NCI-H2196 treated with DMSO at 0.1 percent for 48 hours (cell line): ENCODE measurements at regions not wholly inside any gene's neighbourhood (a gene's known extent, or its start where the extent isn't known, plus 50 kb on each side); places are given as distances from the start of the nearest gene placed in this dataset.
"Not testable (repeated sequence)": the region's sequence is repeated elsewhere in the genome, so short reads cannot be mapped to it uniquely, and the experiment has no call there.

Experiments
- DNase-seq: peaks from one replicate; lab custom pipeline; 2025; ENCODE audit not compliant: unreplicated experiment; lab: John Stamatoyannopoulos, UW

DNA sequence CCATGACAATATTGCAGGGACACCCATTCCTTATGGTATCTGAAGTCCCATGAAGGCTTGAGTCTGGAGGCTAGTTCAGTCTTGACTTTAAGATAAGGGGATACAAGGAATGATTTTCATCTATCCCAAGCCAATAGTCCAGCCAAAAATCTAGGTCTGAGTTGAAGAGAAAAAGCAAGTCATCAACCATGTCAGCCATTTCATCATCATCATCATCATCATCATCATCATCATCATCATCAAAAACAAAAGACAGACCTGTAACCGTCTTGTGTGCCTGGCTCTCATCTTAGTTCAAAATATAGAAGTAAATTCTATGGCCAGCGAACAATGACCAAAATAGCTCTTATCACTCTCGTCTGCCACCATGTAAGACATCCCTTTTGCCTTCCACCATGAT is 59.5 kb upstream of the FAM90A26 start:
- not testable (repeated sequence) for DNase-seq

DNA sequence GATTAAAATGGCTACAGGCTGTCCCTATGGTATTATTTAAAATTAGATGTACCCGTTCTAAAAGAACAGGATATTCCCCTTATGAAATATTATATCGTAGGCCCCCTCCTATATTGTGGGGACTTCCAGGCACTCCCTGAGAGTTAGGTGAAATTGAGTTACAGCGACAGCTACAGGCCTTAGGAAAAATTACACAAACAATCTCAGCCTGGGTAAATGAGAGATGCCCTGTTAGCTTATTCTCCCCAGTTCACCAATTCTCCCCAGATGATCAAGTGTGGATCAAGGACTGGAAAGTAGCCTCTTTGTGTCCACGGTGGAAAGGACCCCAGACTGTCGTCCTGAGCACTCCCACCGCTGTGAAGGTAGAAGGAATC is 67.1 kb upstream of the FAM90A26 start:
- DNase-seq, result not testable (repeated sequence)

DNA sequence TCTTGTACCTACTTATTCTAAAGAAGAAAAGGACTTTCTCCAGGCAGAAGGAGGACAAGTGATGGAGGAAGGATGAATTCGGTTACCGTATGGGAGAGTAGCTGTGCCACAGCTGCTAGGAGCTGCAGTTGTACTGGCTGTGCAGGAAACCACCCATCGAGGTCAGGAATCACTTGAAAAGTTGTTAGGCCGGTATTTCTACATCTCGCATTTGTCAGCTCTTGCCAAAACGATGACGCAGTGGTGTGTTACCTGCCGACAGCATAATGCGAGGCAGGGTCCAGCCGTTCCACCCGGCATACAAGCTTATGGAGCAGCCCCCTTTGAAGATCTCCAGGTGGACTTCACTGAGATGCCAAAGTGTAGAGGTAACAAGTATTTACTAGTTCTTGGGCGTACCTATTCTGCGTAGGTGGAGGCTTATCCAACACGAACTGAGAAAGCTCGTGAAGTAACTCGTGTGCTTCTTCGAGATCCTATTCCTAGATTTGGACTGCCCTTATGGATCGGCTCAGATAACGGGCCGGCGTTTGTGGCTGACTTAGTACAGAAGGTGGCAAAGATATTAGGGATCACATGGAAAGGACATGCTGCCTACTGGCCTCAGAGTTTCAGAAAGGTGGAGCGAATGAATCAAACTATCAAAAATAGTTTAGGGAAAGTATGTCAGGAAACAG is 67.6 kb upstream of the FAM90A26 start:
- peak; percentile 7 for DNase-seq

DNA sequence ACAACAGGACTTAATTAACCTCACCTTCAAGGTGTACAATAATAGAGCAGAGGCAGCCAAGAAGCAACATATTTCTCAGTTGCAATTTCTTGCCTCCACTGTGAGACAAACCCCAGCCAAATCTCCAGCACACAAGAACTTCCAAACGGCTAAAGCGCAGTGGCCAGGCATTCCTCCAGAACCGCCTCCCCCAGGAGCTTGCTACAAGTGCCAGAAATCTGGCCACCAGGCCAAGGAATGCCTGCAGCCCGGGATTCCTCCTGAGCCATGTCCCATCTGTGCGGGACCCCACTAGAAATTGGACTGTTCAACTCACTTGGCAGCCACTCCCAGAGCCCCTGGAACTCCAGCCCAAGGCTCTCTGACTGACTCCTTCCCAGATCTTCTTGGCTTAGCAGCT is 73.9 kb upstream of the FAM90A26 start:
- not testable (repeated sequence) for DNase-seq

DNA sequence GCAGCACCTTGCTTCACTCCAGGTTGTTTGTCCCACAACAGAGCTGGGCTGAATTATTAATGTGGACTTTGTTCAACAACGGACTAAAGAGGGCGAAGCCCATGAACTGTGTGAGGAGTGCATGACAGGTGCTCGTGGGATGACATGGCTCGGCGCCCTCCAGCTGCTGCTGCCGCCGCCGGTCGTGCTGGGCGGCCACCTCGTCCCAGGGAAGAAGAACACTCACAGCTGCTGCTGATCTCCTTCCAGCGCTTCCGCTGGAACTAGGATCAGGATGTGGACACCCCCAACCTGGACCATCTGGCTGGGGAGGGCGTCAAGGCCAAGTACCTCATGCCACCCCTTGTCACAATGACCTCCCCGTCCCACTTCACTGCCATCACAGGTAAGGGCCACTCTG is 91.4 kb upstream of the FAM90A26 start:
- not testable (repeated sequence) for DNase-seq

GRCh38 chr4:9076974-9077373 is 93.2 kb upstream of the FAM90A26 start:
- not testable (repeated sequence) for DNase-seq

GRCh38 chr4:9076486-9076885 is 93.7 kb upstream of the FAM90A26 start:
- DNase-seq, result not testable (repeated sequence)

DNA sequence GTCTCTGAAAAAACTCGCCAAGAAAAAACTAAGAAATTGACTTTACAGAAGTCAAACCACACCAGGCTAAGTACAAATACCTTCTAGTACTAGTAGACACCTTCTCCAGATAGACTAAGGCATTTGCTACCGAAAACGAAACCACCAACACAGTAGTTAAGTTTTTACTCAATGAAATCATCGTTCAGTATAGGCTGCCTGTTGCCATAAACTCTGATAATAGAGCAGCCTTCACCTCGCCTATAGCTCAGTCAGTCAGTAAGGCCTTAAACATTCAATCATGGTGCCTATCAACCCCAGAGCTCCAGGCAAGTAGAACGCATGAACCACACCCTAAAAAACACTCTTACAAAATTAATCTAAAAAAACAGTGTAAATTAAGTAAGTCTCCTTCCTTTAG is 96.8 kb upstream of the FAM90A26 start:
- not testable (repeated sequence) for DNase-seq

DNA sequence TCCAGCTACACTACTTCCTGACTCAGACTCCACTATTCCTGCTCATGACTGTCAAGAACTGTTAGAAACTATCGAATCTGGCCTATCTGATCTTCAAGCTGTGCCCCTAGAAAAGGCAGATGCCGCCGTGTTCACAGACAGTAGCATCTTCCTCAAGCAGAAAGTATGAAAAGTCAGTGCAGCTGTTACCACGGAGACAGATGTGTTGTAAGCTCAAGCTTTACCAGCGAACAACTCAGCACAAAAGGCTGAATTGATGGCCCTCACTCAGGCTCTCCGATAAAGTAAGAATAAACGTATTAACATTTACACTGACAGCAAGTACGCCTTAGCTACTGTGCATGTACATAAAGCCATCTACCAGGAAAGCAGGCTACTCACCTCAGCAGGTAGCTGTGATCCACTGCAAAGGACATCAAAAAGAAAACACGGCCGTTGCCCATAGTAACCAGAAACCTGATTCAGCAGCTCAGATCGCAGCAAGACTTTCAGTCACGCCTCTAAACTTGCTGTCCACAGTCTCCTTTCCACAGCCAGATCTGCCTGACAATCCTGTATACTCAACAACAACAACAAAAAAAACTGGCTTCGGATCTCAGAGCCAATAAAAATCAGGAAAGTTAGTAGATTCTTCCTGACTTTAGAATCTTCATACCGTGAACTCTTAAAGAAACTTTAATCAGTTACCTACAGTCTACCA is 97.5 kb upstream of the FAM90A26 start:
- DNase-seq, result not testable (repeated sequence)

- DNase-seq, result not testable (repeated sequence)
Measured at GRCh38 chr4:9067923-9068322, 102.3 kb upstream of the FAM90A26 start.

DNA sequence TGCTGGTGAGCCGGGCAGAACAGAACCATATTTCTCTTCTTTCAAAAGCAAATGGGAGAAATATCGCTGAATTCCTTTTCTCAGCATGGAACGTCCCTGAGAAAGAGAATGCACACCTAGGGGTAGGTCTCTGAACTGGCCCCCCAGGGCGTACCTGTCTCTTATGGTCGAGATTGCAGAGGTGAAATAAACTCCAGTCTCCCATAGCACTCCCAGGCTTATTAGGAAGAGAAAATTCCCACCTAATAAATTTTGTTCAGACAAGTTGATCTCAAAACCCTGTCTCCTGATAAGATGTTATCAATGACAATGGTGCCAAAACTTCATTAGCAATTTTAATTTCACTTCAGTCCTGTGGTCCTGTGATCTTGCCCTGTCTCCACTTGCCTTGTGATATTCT is 106.6 kb upstream of the FAM90A26 start:
- DNase-seq, result not testable (repeated sequence)

DNA sequence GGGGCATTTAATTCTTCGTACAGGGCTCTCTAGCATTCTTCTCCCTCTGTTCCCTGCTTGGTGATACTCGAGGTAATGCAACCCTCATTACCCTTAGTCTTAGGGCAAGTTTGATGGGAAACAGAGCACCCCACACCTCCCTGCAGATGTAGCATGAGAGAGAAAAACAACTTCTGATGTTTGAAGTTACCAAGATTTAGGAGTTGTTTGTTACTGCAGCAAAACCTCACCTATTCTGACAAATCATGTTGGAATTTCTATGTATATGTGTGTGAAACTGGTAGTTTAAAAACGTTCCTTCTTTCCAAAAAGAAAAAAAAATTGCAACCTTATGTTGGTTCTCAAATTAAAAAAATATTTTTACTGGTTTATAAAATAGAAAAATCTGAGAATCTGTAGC is 145.3 kb upstream of the FAM90A26 start:
- not testable (repeated sequence) for DNase-seq

- not testable (repeated sequence) for DNase-seq
Measured at GRCh38 chr4:9009792-9010191, 138.2 kb upstream of the HMX1 start.

DNA sequence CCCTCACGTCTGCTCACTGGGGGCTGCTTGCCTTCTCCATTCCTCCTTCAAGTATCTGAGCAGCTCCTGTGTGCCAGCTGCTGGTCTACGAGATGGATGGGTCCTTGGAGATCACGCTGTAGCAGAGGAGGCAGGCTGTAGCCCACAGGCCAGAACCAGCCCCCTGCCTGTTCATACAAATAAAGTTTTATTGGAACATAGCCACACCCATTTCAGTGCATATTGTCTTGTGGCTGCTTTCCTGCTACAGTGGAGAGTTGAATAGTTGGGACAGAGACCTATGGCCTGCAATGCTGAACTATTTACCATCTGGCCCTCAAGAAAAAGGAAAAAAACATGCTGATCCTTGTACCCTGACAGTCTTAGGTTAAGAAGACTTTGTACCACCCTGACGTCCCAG is 136.8 kb upstream of the HMX1 start:
- not testable (repeated sequence) for DNase-seq

DNA sequence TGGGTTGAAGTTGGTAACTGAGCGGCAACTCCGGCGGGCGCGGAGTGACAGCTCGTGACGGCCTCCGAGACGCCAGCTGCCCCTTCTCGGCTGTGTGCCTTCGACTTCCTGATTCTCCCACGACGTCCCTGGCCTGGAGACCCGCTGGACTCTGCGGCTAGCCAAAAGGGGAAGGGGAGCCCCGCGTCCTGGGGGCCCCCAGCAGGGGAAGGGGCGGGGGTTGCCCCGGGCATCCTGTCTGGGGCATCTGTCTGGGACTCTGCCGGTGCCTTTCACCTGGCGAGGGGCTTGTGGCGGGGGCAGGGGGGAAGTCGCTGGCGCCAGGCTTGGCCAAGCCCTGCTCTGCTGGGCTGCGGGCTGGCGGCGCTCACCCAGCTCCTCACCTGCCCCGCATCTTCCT is 129.5 kb upstream of the HMX1 start:
- not testable (repeated sequence) for DNase-seq

DNA sequence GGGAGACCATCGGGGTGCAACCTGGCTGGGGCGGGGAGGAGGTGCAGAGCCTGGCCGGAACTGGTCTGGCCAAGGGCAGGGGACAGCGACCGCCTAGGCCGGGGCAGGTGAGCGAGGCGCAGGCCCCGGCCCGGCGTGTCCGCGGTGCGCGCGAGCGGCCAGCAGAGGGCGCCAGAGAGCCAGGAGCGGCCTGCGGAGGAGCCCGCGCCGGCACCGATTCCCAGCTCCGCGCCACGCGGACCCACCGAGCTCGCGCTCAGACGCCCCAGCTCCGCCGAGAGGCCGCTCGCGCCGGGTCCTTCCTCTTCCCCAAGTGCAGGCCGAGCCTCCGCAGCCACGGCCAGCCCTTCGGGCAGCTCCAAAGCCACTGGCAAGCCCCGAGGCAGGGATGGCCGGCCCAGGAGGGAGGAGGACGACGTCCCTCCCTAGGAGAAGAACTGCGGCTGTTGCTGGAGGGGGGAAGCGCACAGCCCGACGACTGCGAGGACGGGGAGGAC is 128.9 kb upstream of the HMX1 start:
- DNase-seq, result peak; percentile 16

- DNase-seq, result not testable (repeated sequence)
Measured at GRCh38 chr4:8992981-8993380, 121.3 kb upstream of the HMX1 start.

DNA sequence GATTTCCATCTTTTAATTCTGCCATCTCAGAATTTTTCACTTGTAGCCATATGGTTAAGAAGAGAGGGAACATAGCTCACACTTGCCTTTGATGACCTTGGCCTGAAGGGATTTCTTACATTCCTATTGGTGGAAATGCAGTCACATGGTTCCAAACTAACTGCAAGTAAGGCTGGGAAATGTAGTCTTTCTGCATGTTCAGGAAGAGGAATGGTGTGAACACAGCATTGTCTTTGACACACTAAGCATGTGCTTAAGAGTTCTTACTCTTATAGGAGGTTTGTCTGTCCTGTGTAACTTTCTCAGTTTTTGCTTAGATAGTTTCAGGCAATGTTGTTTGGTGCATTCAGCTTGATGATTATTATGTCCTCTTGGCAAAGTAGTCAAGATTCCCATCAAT is 119.8 kb upstream of the HMX1 start:
- not testable (repeated sequence) for DNase-seq

- not testable (repeated sequence) for DNase-seq
Measured at GRCh38 chr4:8990341-8990740, 118.7 kb upstream of the HMX1 start.

- not testable (repeated sequence) for DNase-seq
Measured at GRCh38 chr4:8985786-8986185, 114.1 kb upstream of the HMX1 start.

- not testable (repeated sequence) for DNase-seq
Measured at GRCh38 chr4:8984641-8985040, 113.0 kb upstream of the HMX1 start.

- not testable (repeated sequence) for DNase-seq
Measured at GRCh38 chr4:8983921-8984320, 112.3 kb upstream of the HMX1 start.
